C4-2B (cell line): ENCODE measurements at regions not wholly inside any gene's neighbourhood (a gene's known extent, or its start where the extent isn't known, plus 50 kb on each side); places are given as distances from the start of the nearest gene placed in this dataset.

Experiments
- ZFX ChIP-seq: fragments of 450-650 bp; IDR thresholded peaks from 2 replicates; pipeline ENCODE4 v1.6.1; 2017
- TF ChIP-seq, protein P1 (sequence below): fragments of 450-650 bp; conservative IDR thresholded peaks from 2 replicates; pipeline ENCODE4 v1.5.1; 2017; ENCODE audit warnings: mild to moderate bottlenecking

DNA sequence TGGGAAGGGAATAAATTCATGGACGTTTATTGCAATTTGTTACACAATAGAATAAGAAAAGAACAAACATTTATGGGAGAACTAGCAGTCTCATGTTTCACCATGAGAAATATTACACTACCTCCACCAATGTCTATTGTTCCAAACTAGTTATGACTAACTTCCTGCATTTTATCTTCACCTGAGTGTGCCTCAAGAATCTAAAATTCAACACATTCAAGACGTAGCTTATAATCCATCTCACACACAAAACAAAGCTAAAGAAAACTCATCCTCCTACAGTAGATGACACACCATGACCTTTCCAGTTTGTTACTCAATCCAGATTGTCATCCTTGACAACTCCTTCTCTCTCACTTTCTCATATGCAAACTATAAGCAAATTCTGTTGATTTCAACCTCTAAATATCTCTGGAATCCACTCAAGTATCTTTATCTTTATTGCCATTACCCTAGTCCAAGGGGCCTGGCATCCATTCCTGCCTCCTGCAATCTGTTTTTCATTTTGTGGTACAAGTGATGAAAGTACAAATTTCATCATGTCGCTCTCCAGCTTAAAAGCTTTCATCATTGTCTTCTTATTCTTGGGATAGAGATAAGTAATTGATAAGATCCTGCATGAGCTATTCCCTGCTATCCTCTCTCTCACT is 229.9 kb downstream of the NR2F2 start:
- TF ChIP-seq, protein P1, sequence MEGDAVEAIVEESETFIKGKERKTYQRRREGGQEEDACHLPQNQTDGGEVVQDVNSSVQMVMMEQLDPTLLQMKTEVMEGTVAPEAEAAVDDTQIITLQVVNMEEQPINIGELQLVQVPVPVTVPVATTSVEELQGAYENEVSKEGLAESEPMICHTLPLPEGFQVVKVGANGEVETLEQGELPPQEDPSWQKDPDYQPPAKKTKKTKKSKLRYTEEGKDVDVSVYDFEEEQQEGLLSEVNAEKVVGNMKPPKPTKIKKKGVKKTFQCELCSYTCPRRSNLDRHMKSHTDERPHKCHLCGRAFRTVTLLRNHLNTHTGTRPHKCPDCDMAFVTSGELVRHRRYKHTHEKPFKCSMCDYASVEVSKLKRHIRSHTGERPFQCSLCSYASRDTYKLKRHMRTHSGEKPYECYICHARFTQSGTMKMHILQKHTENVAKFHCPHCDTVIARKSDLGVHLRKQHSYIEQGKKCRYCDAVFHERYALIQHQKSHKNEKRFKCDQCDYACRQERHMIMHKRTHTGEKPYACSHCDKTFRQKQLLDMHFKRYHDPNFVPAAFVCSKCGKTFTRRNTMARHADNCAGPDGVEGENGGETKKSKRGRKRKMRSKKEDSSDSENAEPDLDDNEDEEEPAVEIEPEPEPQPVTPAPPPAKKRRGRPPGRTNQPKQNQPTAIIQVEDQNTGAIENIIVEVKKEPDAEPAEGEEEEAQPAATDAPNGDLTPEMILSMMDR, result no peak
- no peak for TF ChIP-seq ZFX
